GM18870 (cell line): ENCODE measurements at regions not wholly inside any gene's neighbourhood (a gene's known extent, or its start where the extent isn't known, plus 50 kb on each side); places are given as distances from the start of the nearest gene placed in this dataset.
A peak's percentile ranks its signal among the peaks of the same experiment; 100 is the strongest.
"Not testable (repeated sequence)": the region's sequence is repeated elsewhere in the genome, so short reads cannot be mapped to it uniquely, and the experiment has no call there.

Source experiments
- ATAC-seq: cut with Tn5 transposase; IDR thresholded peaks from one replicate; pipeline ENCODE4 v1.9.1; 2021; ENCODE audit warnings: moderate library complexity; ENCODE audit not compliant: unreplicated experiment

- ATAC-seq, result no peak
Observed at GRCh38 chr7:106456329-106456728, 171.5 kb upstream of the NAMPT start.

- no peak for ATAC-seq
Observed at GRCh38 chr7:106452031-106452851, 167.5 kb upstream of the NAMPT start.

DNA sequence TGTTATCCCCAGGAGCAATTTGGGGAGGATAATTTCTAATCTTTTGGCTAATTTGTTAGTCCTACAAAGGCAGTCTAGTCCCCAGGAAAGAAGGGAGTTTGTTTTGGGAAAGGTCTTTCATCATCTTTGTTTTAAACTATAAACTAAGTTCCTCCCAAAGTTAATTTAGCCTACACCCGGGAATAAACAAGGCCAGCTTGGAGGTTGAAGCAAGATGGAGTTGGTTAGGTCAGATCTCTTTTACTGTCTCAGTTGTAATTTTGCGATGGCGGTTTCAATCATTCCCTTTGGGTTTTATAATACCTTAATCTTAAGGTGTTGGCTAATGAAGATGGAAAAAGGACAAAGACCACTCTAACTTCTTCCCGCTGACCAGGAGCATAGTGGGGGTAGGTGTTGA, 166.4 kb upstream of the NAMPT start:
- ATAC-seq, result no peak

- ATAC-seq, result no peak
Observed at GRCh38 chr7:106450716-106451115, 165.9 kb upstream of the NAMPT start.

DNA sequence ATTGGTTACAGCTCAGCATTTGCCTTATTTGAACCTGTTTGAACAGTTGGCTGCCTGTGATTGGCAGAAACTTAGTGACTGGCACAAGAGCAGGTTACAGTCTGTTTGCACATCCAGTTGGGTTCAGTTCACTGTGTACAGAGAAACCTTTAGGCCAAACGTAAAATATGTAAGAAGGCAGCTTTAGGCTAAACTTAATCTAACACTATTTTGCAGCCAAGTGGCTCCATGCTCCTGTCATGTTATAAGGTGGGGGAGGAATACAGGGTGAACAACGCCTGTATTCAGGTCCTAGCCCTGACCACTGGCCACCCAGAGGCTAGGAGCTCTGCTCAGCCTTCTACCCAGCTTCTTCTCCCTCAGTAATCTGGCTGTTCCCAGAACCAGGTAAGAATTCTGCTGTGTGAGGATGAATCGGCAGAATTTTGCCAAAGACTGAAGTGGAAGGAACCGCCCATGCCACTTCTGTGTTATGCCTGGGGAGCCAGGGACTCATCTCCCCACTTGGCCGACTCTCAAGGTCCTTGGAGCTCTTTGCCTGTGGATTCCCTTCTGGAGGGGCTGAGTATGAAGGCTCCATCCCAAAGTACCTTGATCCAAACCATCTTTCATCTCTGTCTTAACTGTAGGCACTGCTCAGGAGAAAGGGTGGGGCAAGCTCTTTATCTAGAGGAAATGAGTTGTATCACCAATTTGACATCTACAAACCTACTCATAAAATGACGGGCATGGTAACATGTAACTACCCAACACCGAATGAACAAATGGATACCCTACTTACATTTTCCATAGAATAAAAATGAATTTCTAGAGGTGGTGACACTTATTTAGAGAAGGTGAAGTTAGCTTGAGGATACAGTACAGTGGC, 164.4 kb upstream of the NAMPT start:
- ATAC-seq, result no peak

DNA sequence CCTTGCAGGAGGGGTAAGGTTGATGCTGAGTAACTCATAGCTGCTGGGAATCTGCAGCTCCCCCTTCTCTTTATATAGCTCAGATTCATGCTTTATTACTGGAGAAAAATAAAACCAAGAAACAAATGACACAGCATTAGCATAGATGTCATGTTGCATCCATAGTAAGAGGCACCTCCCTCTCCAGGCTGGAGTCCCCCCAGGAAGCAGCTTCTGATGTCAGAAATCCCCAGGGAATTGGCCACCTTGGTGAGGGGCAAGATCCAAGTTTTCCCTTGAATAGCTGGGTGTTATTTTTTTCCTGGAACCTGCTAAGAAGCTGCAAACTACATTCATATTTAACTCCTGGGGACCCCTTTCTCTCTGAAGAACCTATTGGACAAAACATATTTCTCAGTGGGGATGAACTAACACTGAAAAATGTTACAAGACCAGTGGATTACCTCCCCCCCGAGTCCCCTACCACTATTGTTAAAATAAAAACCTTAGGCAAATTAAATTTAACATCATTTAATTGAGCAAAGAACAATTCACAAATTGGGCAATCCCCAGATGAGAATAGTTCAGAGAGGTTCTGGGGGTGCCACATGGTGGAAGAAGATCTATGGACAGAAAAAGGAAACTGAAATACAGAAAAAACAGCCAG, 163.7 kb upstream of the NAMPT start:
- no peak for ATAC-seq

DNA sequence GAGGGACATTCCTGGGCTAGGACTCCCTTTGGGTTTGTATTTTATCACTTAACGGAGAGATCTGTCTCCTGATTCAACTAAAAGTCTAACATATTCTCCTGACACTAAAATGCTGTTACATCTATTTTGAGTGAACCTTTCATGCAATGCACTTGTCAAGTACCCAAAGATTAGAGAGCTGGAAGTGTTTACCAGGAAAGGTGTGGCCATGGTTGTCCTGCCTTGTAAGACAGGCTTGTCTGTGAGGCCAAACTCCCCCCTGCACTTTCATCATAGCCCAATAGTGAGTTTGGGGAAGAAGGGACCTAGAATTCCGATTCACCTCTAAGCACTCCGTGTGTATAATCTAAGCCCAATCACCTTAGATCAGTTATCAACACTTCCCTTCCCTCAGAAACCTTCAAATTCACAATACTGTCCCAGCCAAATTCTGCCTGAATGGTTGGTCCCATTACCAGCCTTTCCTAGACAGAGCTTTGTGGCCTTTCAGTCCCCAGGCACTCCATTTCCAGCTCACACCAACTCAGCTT, 162.6 kb upstream of the NAMPT start:
- no peak for ATAC-seq

GRCh38 chr7:106445366-106445765, 160.6 kb upstream of the NAMPT start:
- ATAC-seq, result not testable (repeated sequence)

GRCh38 chr7:106444068-106444655, 159.4 kb upstream of the NAMPT start:
- no peak for ATAC-seq

DNA sequence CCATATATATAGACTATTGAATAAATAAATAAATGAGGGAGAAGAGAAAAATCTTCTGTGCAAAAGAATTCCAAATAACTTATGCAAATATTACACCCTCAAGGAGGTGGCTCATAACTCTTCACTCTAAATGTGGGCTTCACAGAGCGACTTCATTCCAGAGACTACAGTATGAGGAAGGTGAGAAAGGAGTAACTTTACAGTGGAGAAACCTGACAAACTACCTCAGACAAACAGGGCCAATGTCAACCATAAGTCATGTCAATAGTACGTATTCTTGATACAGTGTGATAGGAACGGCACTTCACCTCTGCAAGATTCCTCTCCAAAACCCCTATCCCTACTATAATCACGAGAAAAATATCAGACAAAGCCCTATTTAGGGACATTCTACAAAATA, 158.4 kb upstream of the NAMPT start:
- ATAC-seq, result no peak

DNA sequence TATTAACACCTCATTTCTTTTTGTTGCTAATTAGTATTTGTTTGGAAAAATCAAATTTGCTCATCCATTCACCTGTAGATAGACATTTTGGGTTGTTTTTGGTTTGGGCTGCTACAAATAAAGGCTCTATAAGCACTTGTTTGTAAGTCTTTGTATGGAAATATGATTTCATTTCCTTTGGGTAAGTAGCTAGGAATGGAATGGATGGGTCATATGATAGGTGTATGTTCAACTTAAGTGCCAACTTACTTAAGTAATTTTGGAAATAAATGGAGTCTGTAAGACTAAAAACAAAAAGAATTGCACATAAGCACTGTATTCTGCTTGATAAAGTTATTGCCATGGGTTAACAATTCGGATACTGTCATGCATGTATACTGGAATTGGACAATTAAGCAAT, 157.7 kb upstream of the NAMPT start:
- ATAC-seq, result no peak

- not testable (repeated sequence) for ATAC-seq
Observed at GRCh38 chr7:106441343-106441742, 156.6 kb upstream of the NAMPT start.

GRCh38 chr7:106436933-106437332, 152.2 kb upstream of the NAMPT start:
- ATAC-seq, result not testable (repeated sequence)

DNA sequence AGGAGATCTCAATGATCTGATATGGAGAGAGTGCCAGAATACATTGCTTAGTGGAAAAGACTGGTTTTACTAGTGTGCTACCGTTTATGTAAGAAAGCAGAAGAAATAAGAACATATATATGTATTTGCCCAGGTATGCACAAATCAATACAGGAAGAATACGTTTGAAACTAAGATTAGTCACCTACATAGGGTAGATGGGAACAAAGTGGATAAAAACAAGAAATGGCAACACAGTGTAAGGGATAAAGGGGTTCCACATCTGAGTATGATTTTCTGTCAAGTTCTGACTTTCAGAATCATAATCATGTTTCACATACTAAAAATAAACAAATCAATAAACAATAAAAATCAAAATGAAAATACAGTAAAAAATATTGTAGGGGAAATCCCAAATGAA, 148.6 kb upstream of the NAMPT start:
- no peak for ATAC-seq

DNA sequence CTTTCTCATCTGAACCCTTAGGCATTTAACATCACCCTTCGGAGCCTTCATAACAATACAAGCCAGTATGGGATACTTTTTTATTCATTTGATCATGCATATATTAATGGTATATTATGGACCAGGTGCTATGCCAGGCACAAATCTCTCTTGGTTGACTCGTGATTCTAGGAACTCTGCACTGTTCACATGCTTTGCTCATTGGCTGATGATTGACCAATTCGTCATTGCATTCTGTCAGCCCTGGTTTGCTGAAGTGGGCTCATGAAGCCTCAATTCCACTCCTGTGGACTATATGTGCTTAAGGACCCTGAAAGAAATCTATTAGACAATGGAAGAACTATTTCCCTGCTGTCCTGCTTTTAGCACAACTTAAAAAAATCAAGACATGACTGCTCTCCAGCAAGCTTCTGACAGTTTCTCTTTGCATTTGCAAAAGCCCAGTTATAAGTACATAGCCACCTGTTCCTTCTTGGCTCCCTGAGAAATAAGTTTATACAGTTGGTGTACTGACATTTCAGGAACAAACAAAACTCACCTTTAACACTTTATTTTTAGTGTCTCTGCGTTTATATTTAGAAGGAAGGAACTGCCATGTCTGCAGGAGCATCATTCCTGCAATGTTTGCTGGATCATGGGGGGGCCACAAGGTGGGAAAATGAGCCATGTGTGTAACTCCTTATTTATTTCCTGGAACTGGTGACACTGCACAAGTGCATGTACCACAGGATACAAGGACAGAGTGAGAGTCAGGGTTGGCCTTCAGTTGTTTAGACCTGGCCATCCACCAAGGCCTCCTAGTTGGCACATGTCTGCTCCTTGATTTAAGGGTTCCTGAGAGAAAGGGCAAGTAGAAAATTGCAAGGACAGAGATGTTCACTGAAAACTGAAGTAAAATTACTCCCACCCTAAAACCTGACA, 146.0 kb upstream of the NAMPT start:
- no peak for ATAC-seq

DNA sequence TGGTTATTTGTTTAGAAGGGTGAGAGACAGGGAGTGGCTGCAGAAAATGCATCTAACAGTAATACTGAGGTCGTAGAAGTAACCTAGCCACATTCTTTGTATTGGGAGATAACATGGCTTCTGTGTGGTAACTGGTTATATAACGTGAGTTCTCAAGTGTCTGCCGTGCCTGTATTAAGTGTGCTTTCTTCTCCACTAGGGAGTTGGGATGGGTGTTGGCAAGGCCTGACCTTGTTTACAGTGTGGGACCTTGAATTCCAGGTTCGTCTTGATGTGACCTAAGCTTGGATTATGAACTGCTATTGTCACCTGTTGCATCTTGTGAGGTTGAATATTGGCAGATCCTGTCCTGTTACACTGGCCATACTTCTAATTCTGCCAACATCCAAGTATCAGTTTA, 145.3 kb upstream of the NAMPT start:
- no peak for ATAC-seq

DNA sequence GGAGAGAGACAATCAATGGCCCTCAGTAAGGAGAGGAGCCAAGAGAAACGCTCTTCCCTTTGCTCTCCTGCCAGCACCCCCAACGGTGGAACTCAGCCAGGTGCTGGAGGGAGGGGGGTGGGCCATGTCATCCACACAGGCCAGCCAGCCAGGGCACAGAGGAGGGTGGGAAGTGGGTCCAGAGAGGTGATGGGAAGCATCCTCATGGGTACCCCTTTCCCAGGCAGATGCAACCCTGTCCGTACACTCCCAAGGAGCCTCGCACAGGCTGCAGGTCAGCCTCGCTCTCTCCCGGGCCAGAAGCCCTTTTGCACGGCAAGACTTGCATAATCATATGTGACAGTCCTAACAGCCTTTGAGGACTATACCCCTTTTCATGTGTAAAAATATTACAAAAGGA, 142.0 kb upstream of the NAMPT start:
- no peak for ATAC-seq

DNA sequence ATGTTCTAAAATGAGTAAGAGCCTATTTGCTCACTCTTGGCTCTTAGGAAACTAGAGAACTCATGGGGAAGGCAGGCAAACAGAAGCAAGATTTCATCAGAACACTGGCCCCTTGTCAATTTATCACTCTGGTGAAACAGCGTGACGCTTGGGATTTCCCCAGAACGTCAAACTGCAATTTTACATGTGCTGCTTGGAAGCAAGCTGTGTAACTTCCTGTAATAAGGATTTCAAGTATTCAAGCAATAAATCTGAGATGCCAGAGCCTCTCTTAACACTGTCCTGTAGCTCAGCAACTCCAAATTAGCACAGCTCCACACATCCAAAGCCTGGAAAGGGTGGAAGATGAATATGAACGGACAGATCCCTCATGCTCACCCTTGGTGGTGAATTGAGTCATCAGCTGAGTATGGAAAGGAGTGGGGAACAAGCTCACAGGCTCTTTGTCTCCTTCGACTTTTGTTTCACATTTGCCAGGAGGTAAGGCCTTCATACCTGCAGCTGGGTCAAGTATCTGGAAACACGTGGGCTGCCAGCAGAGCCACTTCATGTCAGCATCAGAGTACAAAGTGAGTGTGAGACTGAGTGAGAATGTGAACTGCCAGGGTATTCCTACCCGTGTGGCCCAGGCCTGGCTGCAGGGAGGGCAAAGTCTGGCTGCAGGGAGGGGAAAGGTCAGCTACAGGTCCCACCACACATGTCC, 140.4 kb upstream of the NAMPT start:
- peak; percentile 91 for ATAC-seq

DNA sequence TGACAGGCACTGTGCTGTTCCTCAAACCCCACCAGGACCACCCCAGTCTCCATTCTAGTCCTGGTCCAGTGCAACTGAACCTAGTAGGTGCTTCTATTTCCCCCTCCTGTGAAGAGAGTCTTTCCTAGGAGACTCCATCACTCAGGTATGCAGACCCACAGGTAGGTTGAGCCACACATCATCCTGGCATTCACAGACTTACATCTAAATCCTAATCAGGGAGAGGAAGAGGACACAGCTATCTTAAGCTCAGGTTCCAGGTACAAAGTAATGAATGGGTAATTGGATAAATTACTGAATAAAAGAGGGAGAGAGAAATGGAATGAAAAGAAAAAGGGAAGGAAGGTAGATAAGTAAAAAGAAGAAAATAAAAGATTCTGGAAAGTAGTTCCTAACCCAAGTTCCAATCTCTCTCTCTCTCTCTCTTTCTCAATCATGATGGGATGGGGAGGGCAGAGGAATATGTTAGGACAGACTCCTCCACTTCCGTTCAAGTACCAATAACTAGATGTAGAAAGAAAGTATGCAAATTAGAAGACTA, 139.8 kb upstream of the NAMPT start:
- no peak for ATAC-seq
